ENCODE measurements at regions not wholly inside any gene's neighbourhood (a gene's known extent, or its start where the extent isn't known, plus 50 kb on each side); places are given as distances from the start of the nearest gene placed in this dataset.

- TF ChIP-seq CTCF (conservative IDR thresholded peaks at IDR 0.05; ENCODE audit: low read length) (no peak), EZH2phosphoT487 (IDR thresholded peaks at IDR 0.05; ENCODE audit: borderline replicate concordance) (no peak)
- H3K27me3 ChIP-seq (ENCODE audit: insufficient read depth, low read length, poor library complexity, severe bottlenecking), result no peaks in the 10 kb centered on the region
These were observed 67.0 kb upstream of the LSAMP start for GRCh38 chr3:116512281-116512680.

GRCh38 chr3:116512931-116513330 lies 67.6 kb upstream of the LSAMP start:
- H3K4me1 ChIP-seq (ENCODE audit: insufficient read depth, low read length, poor library complexity, severe bottlenecking), result no peaks in the 10 kb centered on the region
- no peaks in the 10 kb centered on the region for H3K27me3 ChIP-seq (ENCODE audit: insufficient read depth, low read length, poor library complexity, severe bottlenecking)
- TF ChIP-seq CTCF (conservative IDR thresholded peaks at IDR 0.05; ENCODE audit: low read length) (no peak), EZH2phosphoT487 (IDR thresholded peaks at IDR 0.05; ENCODE audit: borderline replicate concordance) (no peak)
- H3K79me2 ChIP-seq (ENCODE audit: insufficient read depth, low read length), result no peaks in the 10 kb centered on the region
- no peaks in the 10 kb centered on the region for H3K9me3 ChIP-seq (ENCODE audit: insufficient read depth, low read depth, low read length)
- H3K4me3 ChIP-seq (ENCODE audit: low read length, poor library complexity, severe bottlenecking), result no peak overlapping the region
- H3K4me2 ChIP-seq (ENCODE audit: low read depth, low read length, poor library complexity, severe bottlenecking), result no peak overlapping the region
- H3F3A ChIP-seq (ENCODE audit: low read depth), result no peaks in the 10 kb centered on the region
- H3K9ac ChIP-seq (ENCODE audit: low read depth, low read length, poor library complexity, severe bottlenecking), result no peak overlapping the region
- H3K36me3 ChIP-seq (ENCODE audit: insufficient read depth, low read length), result no peaks in the 10 kb centered on the region
- no peak overlapping the region for H2AFZ ChIP-seq (ENCODE audit: low read length)
- no peaks in the 10 kb centered on the region for H4K20me1 ChIP-seq (ENCODE audit: insufficient read depth, low read length, poor library complexity, severe bottlenecking)
- no peaks in the 10 kb centered on the region for H3K9me2 ChIP-seq (replicated peaks; ENCODE audit: low read depth, low read length)

More at GRCh38 chr3:116512281-116512680, 67.0 kb upstream of the LSAMP start:
- Histone ChIP-seq H3K9ac (ENCODE audit: low read depth, low read length, poor library complexity, severe bottlenecking) (no peak overlapping the region), H3K4me3 (ENCODE audit: low read length, poor library complexity, severe bottlenecking) (no peak overlapping the region), H3F3A (ENCODE audit: low read depth) (no peaks in the 10 kb centered on the region), H3K36me3 (ENCODE audit: insufficient read depth, low read length) (no peaks in the 10 kb centered on the region), H3K4me1 (ENCODE audit: insufficient read depth, low read length, poor library complexity, severe bottlenecking) (no peaks in the 10 kb centered on the region), H3K4me2 (ENCODE audit: low read depth, low read length, poor library complexity, severe bottlenecking) (no peak overlapping the region), H4K20me1 (ENCODE audit: insufficient read depth, low read length, poor library complexity, severe bottlenecking) (no peaks in the 10 kb centered on the region), H3K9me2 (replicated peaks; ENCODE audit: low read depth, low read length) (no peaks in the 10 kb centered on the region), H3K79me2 (ENCODE audit: insufficient read depth, low read length) (no peaks in the 10 kb centered on the region), H2AFZ (ENCODE audit: low read length) (no peak overlapping the region), H3K9me3 (ENCODE audit: insufficient read depth, low read depth, low read length) (no peaks in the 10 kb centered on the region)

- Histone ChIP-seq H3K36me3 (ENCODE audit: insufficient read depth, low read length) (no peaks in the 10 kb centered on the region), H3K9ac (ENCODE audit: low read depth, low read length, poor library complexity, severe bottlenecking) (no peak overlapping the region), H3K9me2 (replicated peaks; ENCODE audit: low read depth, low read length) (no peaks in the 10 kb centered on the region), H3K4me3 (ENCODE audit: low read length, poor library complexity, severe bottlenecking) (no peak overlapping the region), H4K20me1 (ENCODE audit: insufficient read depth, low read length, poor library complexity, severe bottlenecking) (no peaks in the 10 kb centered on the region), H2AFZ (ENCODE audit: low read length) (no peak overlapping the region), H3K79me2 (ENCODE audit: insufficient read depth, low read length) (no peaks in the 10 kb centered on the region), H3K4me1 (ENCODE audit: insufficient read depth, low read length, poor library complexity, severe bottlenecking) (no peaks in the 10 kb centered on the region), H3F3A (ENCODE audit: low read depth) (no peaks in the 10 kb centered on the region), H3K4me2 (ENCODE audit: low read depth, low read length, poor library complexity, severe bottlenecking) (no peak overlapping the region), H3K27me3 (ENCODE audit: insufficient read depth, low read length, poor library complexity, severe bottlenecking) (no peaks in the 10 kb centered on the region), H3K9me3 (ENCODE audit: insufficient read depth, low read depth, low read length) (no peaks in the 10 kb centered on the region)
- TF ChIP-seq EZH2phosphoT487 (IDR thresholded peaks at IDR 0.05; ENCODE audit: borderline replicate concordance) (no peak), CTCF (conservative IDR thresholded peaks at IDR 0.05; ENCODE audit: low read length) (no peak)
These were observed 70.7 kb upstream of the LSAMP start for GRCh38 chr3:116515973-116516372.
